ENCODE measurements at regions not wholly inside any gene's neighbourhood (a gene's known extent, or its start where the extent isn't known, plus 50 kb on each side); places are given as distances from the start of the nearest gene placed in this dataset.

- no peaks in the 10 kb centered on the region for H3K9me3 ChIP-seq (replicated peaks in 1 of 11)
- TF ChIP-seq Cebpa-rat (IDR thresholded peaks at IDR 0.05) = no peak
- H4K20me1 ChIP-seq = no peaks in the 10 kb centered on the region
- no peaks in the 10 kb centered on the region for H3K4me1 ChIP-seq
- H3K4me2 ChIP-seq = no peak overlapping the region
- H3K9ac ChIP-seq = no peak overlapping the region
- H3K27ac ChIP-seq = no peak overlapping the region
- H3K36me3 ChIP-seq = no peaks in the 10 kb centered on the region
- no peaks in the 10 kb centered on the region for H3K27me3 ChIP-seq
- H3K4me3 ChIP-seq = no peak overlapping the region
Observed at GRCh38 chr13:97719736-97720135, 233.7 kb upstream of the IPO5 start.

- no peaks in the 10 kb centered on the region for H3K4me1 ChIP-seq
- H3K27ac ChIP-seq = no peak overlapping the region
- H3K4me3 ChIP-seq = no peak overlapping the region
- H3K36me3 ChIP-seq = no peaks in the 10 kb centered on the region
- TF ChIP-seq Cebpa-rat (IDR thresholded peaks at IDR 0.05) = no peak
- no peaks in the 10 kb centered on the region for H4K20me1 ChIP-seq
- no peaks in the 10 kb centered on the region for H3K27me3 ChIP-seq
- no peaks in the 10 kb centered on the region for H3K9me3 ChIP-seq (replicated peaks in 1 of 11)
- no peak overlapping the region for H3K9ac ChIP-seq
- no peak overlapping the region for H3K4me2 ChIP-seq
Observed at GRCh38 chr13:97720896-97721295, 232.6 kb upstream of the IPO5 start.

- H3K4me3 ChIP-seq = no peak overlapping the region
- H3K27me3 ChIP-seq = no peaks in the 10 kb centered on the region
- no peak overlapping the region for H3K27ac ChIP-seq
- H3K4me1 ChIP-seq = no peaks in the 10 kb centered on the region
- TF ChIP-seq Cebpa-rat (IDR thresholded peaks at IDR 0.05) = no peak
- no peak overlapping the region for H3K9ac ChIP-seq
- no peak overlapping the region for H3K4me2 ChIP-seq
- H4K20me1 ChIP-seq = no peaks in the 10 kb centered on the region
- H3K9me3 ChIP-seq (replicated peaks in 1 of 11) = no peaks in the 10 kb centered on the region
- H3K36me3 ChIP-seq = no peaks in the 10 kb centered on the region
Observed at GRCh38 chr13:97723655-97724054, 229.8 kb upstream of the IPO5 start.

- no peaks in the 10 kb centered on the region for H3K9me3 ChIP-seq (replicated peaks in 1 of 11)
- no peaks in the 10 kb centered on the region for H3K4me1 ChIP-seq
- no peak overlapping the region for H3K4me2 ChIP-seq
- H4K20me1 ChIP-seq = no peaks in the 10 kb centered on the region
- TF ChIP-seq Cebpa-rat (IDR thresholded peaks at IDR 0.05) = no peak
- no peaks in the 10 kb centered on the region for H3K36me3 ChIP-seq
- H3K4me3 ChIP-seq = no peak overlapping the region
- no peaks in the 10 kb centered on the region for H3K27me3 ChIP-seq
- no peak overlapping the region for H3K27ac ChIP-seq
- no peak overlapping the region for H3K9ac ChIP-seq
Observed at GRCh38 chr13:97724450-97724849, 229.0 kb upstream of the IPO5 start.

GRCh38 chr13:97726664-97727280, 226.7 kb upstream of the IPO5 start:
- Histone ChIP-seq H3K9me3 (replicated peaks in 1 of 11) (peaks cover 0 to 8% (median 0%) of the 10 kb centered on the region in 11 experiments; a peak in 1 of 22 replicates), H3K4me2 (no peak overlapping the region), H3K27me3 (no peaks in the 10 kb centered on the region), H3K9ac (no peak overlapping the region), H4K20me1 (no peaks in the 10 kb centered on the region), H3K4me1 (no peaks in the 10 kb centered on the region), H3K4me3 (no peak overlapping the region), H3K36me3 (no peaks in the 10 kb centered on the region), H3K27ac (no peak overlapping the region)
- no peak for TF ChIP-seq Cebpa-rat (IDR thresholded peaks at IDR 0.05)

- Histone ChIP-seq H3K36me3 (no peaks in the 10 kb centered on the region), H3K9me3 (replicated peaks in 1 of 11) (peaks cover 0 to 8% (median 0%) of the 10 kb centered on the region in 11 experiments; a peak in 1 of 22 replicates), H3K9ac (no peak overlapping the region), H3K4me3 (no peak overlapping the region), H3K27ac (no peak overlapping the region), H3K4me1 (no peaks in the 10 kb centered on the region), H3K27me3 (no peaks in the 10 kb centered on the region), H4K20me1 (no peaks in the 10 kb centered on the region), H3K4me2 (no peak overlapping the region)
- TF ChIP-seq Cebpa-rat (IDR thresholded peaks at IDR 0.05) = no peak
Observed at GRCh38 chr13:97727991-97728390, 225.5 kb upstream of the IPO5 start.

- Histone ChIP-seq H3K4me2 (no peak overlapping the region), H3K4me1 (0 out of 20 replicates have a peak, but pooled peaks cover 0 to 4% (median 0%) of the 10 kb centered on the region in 10 experiments), H4K20me1 (no peaks in the 10 kb centered on the region), H3K9ac (no peak overlapping the region), H3K36me3 (no peaks in the 10 kb centered on the region), H3K27me3 (no peaks in the 10 kb centered on the region), H3K4me3 (no peak overlapping the region), H3K9me3 (replicated peaks in 1 of 11) (no peaks in the 10 kb centered on the region), H3K27ac (no peak overlapping the region)
- TF ChIP-seq Cebpa-rat (IDR thresholded peaks at IDR 0.05) = no peak
Observed at GRCh38 chr13:97736436-97736835, 217.0 kb upstream of the IPO5 start.

- H3K4me3 ChIP-seq = no peak overlapping the region
- H3K9me3 ChIP-seq (replicated peaks in 1 of 11) = 0 out of 22 replicates have a peak, but pooled peaks cover 0 to under 1% (median 0%) of the 10 kb centered on the region in 11 experiments
- no peaks in the 10 kb centered on the region for H4K20me1 ChIP-seq
- H3K4me1 ChIP-seq = peaks cover 0 to 4% (median 0%) of the 10 kb centered on the region in 10 experiments; a peak in 1 of 20 replicates
- no peak overlapping the region for H3K9ac ChIP-seq
- H3K36me3 ChIP-seq = no peaks in the 10 kb centered on the region
- H3K27ac ChIP-seq = no peak overlapping the region
- H3K27me3 ChIP-seq = no peaks in the 10 kb centered on the region
- no peak for TF ChIP-seq Cebpa-rat (IDR thresholded peaks at IDR 0.05)
- no peak overlapping the region for H3K4me2 ChIP-seq
Observed at GRCh38 chr13:97742084-97742483, 211.4 kb upstream of the IPO5 start.

- Histone ChIP-seq H3K4me1 (peaks cover 0 to 4% (median 0%) of the 10 kb centered on the region in 10 experiments; a peak in 1 of 20 replicates), H3K4me3 (no peak overlapping the region), H3K27me3 (no peaks in the 10 kb centered on the region), H3K36me3 (no peaks in the 10 kb centered on the region), H3K9ac (no peak overlapping the region), H3K9me3 (replicated peaks in 1 of 11) (peaks cover 0 to 5% (median 0%) of the 10 kb centered on the region in 11 experiments; a peak in 1 of 22 replicates), H3K4me2 (no peak overlapping the region; a peak in 2 of 22 replicates), H3K27ac (no peak overlapping the region), H4K20me1 (no peaks in the 10 kb centered on the region)
- no peak for TF ChIP-seq Cebpa-rat (IDR thresholded peaks at IDR 0.05)
Observed at GRCh38 chr13:97743938-97744337, 209.5 kb upstream of the IPO5 start.

- Histone ChIP-seq H4K20me1 (no peaks in the 10 kb centered on the region), H3K9ac (no peak overlapping the region), H3K4me3 (no peak overlapping the region), H3K27ac (no peak overlapping the region), H3K4me2 (no peak overlapping the region), H3K27me3 (no peaks in the 10 kb centered on the region), H3K9me3 (replicated peaks in 1 of 11) (peaks cover 0 to 10% (median 5%) of the 10 kb centered on the region in 11 experiments; a peak in 5 of 22 replicates), H3K36me3 (no peaks in the 10 kb centered on the region), H3K4me1 (peaks cover 0 to 4% (median 0%) of the 10 kb centered on the region in 10 experiments; a peak in 1 of 20 replicates)
- TF ChIP-seq Cebpa-rat (IDR thresholded peaks at IDR 0.05) = no peak
Observed at GRCh38 chr13:97746649-97747048, 206.8 kb upstream of the IPO5 start.

Measured in BLaER1 treated with 17β-estradiol and CSF1 and Interleukin-3, amounts not matched to agents 10 nM and 100 nM (cell line).